Uterus (tissue), 2 donors: ENCODE measurements at regions not wholly inside any gene's neighbourhood (a gene's known extent, or its start where the extent isn't known, plus 50 kb on each side); places are given as distances from the start of the nearest gene placed in this dataset.

Experiments
- POLR2A ChIP-seq, 2 donors: fragments of 450-650 bp; IDR thresholded peaks; one replicate each; pipeline ENCODE4 v1.6.1; 2016; ENCODE audit warnings: antibody characterized with exemption in 2 of 2, mild to moderate bottlenecking in 1 of 2, moderate library complexity in 1 of 2
- TF ChIP-seq, protein P1 (sequence below), 4 experiments: fragments of 200-600 bp in 2 of 4; fragments of 450-650 bp in 2 of 4; sonication (generic) in 2 of 4; IDR thresholded peaks; one replicate each; pipeline ENCODE4 v1.5.1; 2016 to 2019; ENCODE audit warnings: antibody characterized with exemption in 4 of 4, mild to moderate bottlenecking in 2 of 4, moderate library complexity in 1 of 4

DNA sequence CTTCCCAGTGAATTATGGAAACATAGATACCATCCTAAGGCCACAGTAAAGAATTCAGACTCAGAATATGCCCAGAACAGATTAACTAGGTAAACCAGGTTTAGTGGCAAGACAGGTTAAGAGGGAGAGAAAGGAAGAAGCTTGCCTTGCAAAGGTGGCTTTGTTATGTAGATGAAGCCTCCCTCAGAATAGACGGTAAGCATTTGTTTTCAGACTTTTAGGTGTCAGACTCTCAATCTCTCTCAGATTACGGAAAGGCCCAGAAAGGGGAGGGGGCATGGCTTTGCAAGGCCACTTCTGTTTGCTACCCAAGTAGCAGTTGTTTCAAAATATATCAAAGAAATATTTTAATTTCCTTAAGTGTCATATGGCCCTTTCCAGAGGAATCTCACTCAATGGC is 457.1 kb upstream of the BOD1L1 start:
- TF ChIP-seq, protein P1, sequence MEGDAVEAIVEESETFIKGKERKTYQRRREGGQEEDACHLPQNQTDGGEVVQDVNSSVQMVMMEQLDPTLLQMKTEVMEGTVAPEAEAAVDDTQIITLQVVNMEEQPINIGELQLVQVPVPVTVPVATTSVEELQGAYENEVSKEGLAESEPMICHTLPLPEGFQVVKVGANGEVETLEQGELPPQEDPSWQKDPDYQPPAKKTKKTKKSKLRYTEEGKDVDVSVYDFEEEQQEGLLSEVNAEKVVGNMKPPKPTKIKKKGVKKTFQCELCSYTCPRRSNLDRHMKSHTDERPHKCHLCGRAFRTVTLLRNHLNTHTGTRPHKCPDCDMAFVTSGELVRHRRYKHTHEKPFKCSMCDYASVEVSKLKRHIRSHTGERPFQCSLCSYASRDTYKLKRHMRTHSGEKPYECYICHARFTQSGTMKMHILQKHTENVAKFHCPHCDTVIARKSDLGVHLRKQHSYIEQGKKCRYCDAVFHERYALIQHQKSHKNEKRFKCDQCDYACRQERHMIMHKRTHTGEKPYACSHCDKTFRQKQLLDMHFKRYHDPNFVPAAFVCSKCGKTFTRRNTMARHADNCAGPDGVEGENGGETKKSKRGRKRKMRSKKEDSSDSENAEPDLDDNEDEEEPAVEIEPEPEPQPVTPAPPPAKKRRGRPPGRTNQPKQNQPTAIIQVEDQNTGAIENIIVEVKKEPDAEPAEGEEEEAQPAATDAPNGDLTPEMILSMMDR (IDR thresholded peaks at IDR 0.05): no peak
- TF ChIP-seq POLR2A (IDR thresholded peaks at IDR 0.05): no peak
